GOT3 (cell line): ENCODE measurements at regions not wholly inside any gene's neighbourhood (a gene's known extent, or its start where the extent isn't known, plus 50 kb on each side); places are given as distances from the start of the nearest gene placed in this dataset.
"Not testable (repeated sequence)": the region's sequence is repeated elsewhere in the genome, so short reads cannot be mapped to it uniquely, and the experiment has no call there.

Experiments
- DNase-seq: peaks from one replicate; lab custom pipeline; 2025; ENCODE audit warnings: mixed read lengths; lab: John Stamatoyannopoulos, UW

- DNase-seq, result no peak
Observed at GRCh38 chr2:84288293-84288692, 170.8 kb downstream of the SUCLG1 start.

- DNase-seq, result no peak
Observed at GRCh38 chr2:84286878-84287277, 172.2 kb downstream of the SUCLG1 start.

- DNase-seq, result no peak
Observed at GRCh38 chr2:84285056-84285747, 173.9 kb downstream of the SUCLG1 start.

GRCh38 chr2:84283506-84283905, 175.6 kb downstream of the SUCLG1 start:
- DNase-seq, result no peak

- DNase-seq, result no peak
Observed at GRCh38 chr2:84281510-84281909, 177.6 kb downstream of the SUCLG1 start.

- no peak for DNase-seq
Observed at GRCh38 chr2:84280873-84281272, 178.2 kb downstream of the SUCLG1 start.

GRCh38 chr2:84278386-84278785, 180.7 kb downstream of the SUCLG1 start:
- DNase-seq, result no peak

GRCh38 chr2:84276590-84277255, 182.4 kb downstream of the SUCLG1 start:
- DNase-seq, result no peak

GRCh38 chr2:84273406-84273805, 185.7 kb downstream of the SUCLG1 start:
- no peak for DNase-seq

GRCh38 chr2:84271977-84272376, 187.1 kb downstream of the SUCLG1 start:
- DNase-seq, result no peak

- DNase-seq, result no peak
Observed at GRCh38 chr2:84257831-84258230, 201.2 kb downstream of the SUCLG1 start.

GRCh38 chr2:84251651-84252302, 207.3 kb downstream of the SUCLG1 start:
- DNase-seq, result no peak

- no peak for DNase-seq
Observed at GRCh38 chr2:84249140-84249539, 209.9 kb downstream of the SUCLG1 start.

GRCh38 chr2:84247532-84247931, 211.5 kb downstream of the SUCLG1 start:
- no peak for DNase-seq

- no peak for DNase-seq
Observed at GRCh38 chr2:84243788-84244733, 215.0 kb downstream of the SUCLG1 start.

GRCh38 chr2:84238907-84239306, 220.2 kb downstream of the SUCLG1 start:
- DNase-seq, result no peak

GRCh38 chr2:84236288-84236687, 222.8 kb downstream of the SUCLG1 start:
- DNase-seq, result no peak

GRCh38 chr2:84234103-84234502, 225.0 kb downstream of the SUCLG1 start:
- no peak for DNase-seq

GRCh38 chr2:84231478-84231877, 227.6 kb downstream of the SUCLG1 start:
- no peak for DNase-seq

- no peak for DNase-seq
Observed at GRCh38 chr2:84224121-84224520, 235.0 kb downstream of the SUCLG1 start.

GRCh38 chr2:84223191-84223590, 235.9 kb downstream of the SUCLG1 start:
- no peak for DNase-seq

- not testable (repeated sequence) for DNase-seq
Observed at GRCh38 chr2:84221102-84221501, 238.0 kb downstream of the SUCLG1 start.
